ENCODE measurements at regions not wholly inside any gene's neighbourhood (a gene's known extent, or its start where the extent isn't known, plus 50 kb on each side); places are given as distances from the start of the nearest gene placed in this dataset.

DNA sequence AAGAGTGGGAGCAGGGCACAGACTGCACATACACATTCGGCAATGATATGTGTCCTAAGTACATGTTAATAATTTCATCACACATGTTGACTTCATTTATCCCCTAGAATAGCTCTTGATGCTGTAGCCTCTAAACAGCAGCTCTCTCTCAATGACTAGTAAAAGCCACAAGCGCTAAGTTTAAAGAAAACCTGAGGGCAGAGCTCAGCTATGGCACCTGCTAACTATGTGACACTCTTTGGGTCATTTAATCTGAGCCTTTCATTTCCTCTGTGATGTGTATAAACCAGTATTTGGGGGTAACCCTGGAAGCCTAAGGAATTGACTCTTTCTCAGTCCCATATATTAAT lies 140.6 kb upstream of the MOCS2 start:
- WGBS = 94% methylated on average over 2 of the region's 2 CpGs
- DNase-seq (ENCODE audit: low spot score) = no peak
- no peaks in the 10 kb centered on the region for H3K36me3 ChIP-seq
- no peaks in the 10 kb centered on the region for H3K4me1 ChIP-seq (replicated peaks)
- TF ChIP-seq POLR2AphosphoS5 (IDR thresholded peaks at IDR 0.05) (no peak), POLR2A (IDR thresholded peaks at IDR 0.05) (no peak)
- TF ChIP-seq, protein P1, sequence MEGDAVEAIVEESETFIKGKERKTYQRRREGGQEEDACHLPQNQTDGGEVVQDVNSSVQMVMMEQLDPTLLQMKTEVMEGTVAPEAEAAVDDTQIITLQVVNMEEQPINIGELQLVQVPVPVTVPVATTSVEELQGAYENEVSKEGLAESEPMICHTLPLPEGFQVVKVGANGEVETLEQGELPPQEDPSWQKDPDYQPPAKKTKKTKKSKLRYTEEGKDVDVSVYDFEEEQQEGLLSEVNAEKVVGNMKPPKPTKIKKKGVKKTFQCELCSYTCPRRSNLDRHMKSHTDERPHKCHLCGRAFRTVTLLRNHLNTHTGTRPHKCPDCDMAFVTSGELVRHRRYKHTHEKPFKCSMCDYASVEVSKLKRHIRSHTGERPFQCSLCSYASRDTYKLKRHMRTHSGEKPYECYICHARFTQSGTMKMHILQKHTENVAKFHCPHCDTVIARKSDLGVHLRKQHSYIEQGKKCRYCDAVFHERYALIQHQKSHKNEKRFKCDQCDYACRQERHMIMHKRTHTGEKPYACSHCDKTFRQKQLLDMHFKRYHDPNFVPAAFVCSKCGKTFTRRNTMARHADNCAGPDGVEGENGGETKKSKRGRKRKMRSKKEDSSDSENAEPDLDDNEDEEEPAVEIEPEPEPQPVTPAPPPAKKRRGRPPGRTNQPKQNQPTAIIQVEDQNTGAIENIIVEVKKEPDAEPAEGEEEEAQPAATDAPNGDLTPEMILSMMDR (IDR thresholded peaks at IDR 0.05) = no peak
- H3K9me3 ChIP-seq = no peaks in the 10 kb centered on the region
- no peaks in the 10 kb centered on the region for H3K27me3 ChIP-seq (replicated peaks; ENCODE audit: insufficient read depth)
- intact Hi-C loops (cut with DNase I) = loop anchor here (10.0 kb wide), 1 partner anchor 175 kb away; no protein-coding TSS in a partner anchor
- no peak overlapping the region for H3K27ac ChIP-seq
- no peak overlapping the region for H3K4me3 ChIP-seq

DNA sequence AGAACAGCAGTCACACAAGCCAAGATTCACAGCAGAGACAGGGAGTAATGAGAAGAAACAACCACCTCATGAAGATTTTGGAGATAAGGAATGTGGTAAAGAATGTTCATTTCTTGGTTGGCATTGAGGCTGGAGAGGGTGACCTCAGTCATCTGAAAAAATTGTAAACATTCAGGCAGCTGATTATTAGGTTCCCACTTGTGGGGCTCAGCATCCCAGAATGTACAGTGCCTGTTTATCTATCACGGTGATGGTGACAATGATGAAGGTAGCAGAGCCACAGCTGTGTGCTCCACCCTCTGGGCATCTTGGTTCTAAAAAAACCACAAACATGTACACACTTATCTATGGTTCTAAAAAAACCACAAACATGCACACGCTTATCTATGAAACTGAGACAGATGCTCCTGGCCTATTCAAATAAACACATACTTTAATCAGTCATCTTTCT lies 143.9 kb upstream of the MOCS2 start:
- H3K9me3 ChIP-seq = no peaks in the 10 kb centered on the region
- TF ChIP-seq POLR2A (IDR thresholded peaks at IDR 0.05) = no peak
- TF ChIP-seq, protein P1 (IDR thresholded peaks at IDR 0.05) = no peak
- TF ChIP-seq POLR2AphosphoS5 (IDR thresholded peaks at IDR 0.05) = no peak
- DNase-seq (ENCODE audit: low spot score) = no peak
- H3K4me3 ChIP-seq = no peak overlapping the region
- no peaks in the 10 kb centered on the region for H3K27me3 ChIP-seq (replicated peaks; ENCODE audit: insufficient read depth)
- intact Hi-C loops (cut with DNase I) = loop anchor here (10.0 kb wide), 1 partner anchor 171 kb away; no protein-coding TSS in a partner anchor
- no peaks in the 10 kb centered on the region for H3K4me1 ChIP-seq (replicated peaks)
- no peaks in the 10 kb centered on the region for H3K36me3 ChIP-seq
- WGBS = 40% methylated on average over 2 of the region's 2 CpGs
- no peak overlapping the region for H3K27ac ChIP-seq

DNA sequence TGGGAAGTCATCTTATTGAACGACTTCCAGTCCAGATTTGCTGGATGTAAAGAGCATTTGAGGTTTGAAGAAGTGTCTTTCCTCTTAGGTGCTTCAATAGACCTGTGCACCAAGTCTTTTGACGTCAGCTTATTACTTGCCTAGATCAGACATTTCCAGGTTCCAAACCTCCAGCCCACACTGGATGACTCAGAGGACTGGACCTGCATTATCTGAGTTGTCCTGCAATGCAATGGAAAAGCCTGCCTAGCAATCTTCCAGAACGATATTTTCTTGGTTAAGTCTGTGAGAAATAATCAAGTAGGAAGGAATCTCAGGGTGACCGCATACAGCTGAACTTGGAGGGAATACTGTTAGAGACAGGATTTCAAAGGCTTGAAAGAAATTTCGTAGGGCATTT lies 147.2 kb upstream of the MOCS2 start:
- no peaks in the 10 kb centered on the region for H3K36me3 ChIP-seq
- no peaks in the 10 kb centered on the region for H3K27me3 ChIP-seq (replicated peaks; ENCODE audit: insufficient read depth)
- H3K9me3 ChIP-seq = no peaks in the 10 kb centered on the region
- 71% methylated on average over 5 of the region's 5 CpGs for WGBS
- no peak for DNase-seq (ENCODE audit: low spot score)
- H3K4me3 ChIP-seq = no peak overlapping the region
- intact Hi-C loops (cut with DNase I) = loop anchor here (10.0 kb wide), 1 partner anchor 168 kb away; no protein-coding TSS in a partner anchor
- H3K4me1 ChIP-seq (replicated peaks) = no peaks in the 10 kb centered on the region
- TF ChIP-seq POLR2AphosphoS5 (IDR thresholded peaks at IDR 0.05) = no peak
- TF ChIP-seq POLR2A (IDR thresholded peaks at IDR 0.05) = no peak
- TF ChIP-seq, protein P1 (IDR thresholded peaks at IDR 0.05) = no peak
- H3K27ac ChIP-seq = no peak overlapping the region

DNA sequence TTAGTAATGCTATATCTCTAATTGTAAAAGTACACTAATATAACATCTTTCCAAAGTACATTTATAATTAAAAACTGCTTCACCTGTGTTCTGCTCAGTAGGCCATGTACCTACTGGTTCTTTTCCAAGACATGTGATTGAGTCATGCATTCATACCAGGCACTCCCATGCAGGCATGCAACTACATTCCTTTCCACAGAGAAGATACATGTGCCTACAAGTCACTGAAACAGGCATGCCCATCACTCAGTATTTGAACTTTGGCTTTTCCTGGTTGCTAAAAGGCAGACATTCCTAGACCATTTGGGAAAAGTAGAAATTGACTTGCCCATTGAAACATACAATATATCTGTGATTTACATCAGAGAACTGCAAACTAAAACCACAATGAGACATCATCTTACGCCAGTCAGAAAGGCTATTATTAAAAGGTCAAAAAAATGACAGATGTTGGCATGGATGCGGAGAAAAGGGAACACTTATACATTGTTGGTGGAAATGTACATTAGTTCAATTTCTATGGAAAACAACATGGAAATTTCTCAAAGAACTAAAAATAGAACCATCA lies 148.3 kb upstream of the MOCS2 start:
- Histone ChIP-seq H3K4me3 (no peak overlapping the region), H3K9me3 (no peaks in the 10 kb centered on the region), H3K4me1 (replicated peaks) (no peaks in the 10 kb centered on the region), H3K27me3 (replicated peaks; ENCODE audit: insufficient read depth) (no peaks in the 10 kb centered on the region), H3K27ac (no peak overlapping the region), H3K36me3 (no peaks in the 10 kb centered on the region)
- intact Hi-C loops (cut with DNase I) = loop anchor here (10.0 kb wide), 1 partner anchor 167 kb away; no protein-coding TSS in a partner anchor
- 90% methylated on average over 2 of the region's 2 CpGs for WGBS
- TF ChIP-seq POLR2AphosphoS5 (IDR thresholded peaks at IDR 0.05) (no peak), POLR2A (IDR thresholded peaks at IDR 0.05) (no peak)
- TF ChIP-seq, protein P1 (IDR thresholded peaks at IDR 0.05) = no peak
- no peak for DNase-seq (ENCODE audit: low spot score)

DNA sequence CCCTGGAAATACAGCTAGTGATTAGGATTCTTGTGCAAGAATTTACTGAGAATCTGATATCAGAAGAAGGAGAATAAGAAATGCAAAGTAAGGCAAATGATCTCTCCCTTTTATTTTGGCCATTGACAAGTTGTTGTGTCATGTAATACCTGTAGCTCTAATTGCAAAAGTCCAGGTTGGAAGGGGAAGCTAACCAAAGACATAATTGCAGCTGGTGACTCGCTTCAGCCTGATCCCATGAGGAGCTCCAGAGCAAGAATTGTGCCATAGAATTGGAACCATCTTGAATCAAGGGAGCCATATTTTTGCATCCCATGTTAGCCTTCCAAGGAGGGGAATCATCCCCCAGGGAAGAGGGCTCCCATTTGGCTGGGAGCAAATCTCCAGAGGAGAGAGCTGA lies 149.6 kb upstream of the MOCS2 start:
- intact Hi-C loops (cut with DNase I) = loop anchor here (10.0 kb wide), 1 partner anchor 166 kb away; no protein-coding TSS in a partner anchor
- 100% methylated on average over 1 of the region's 1 CpG for WGBS
- H3K4me1 ChIP-seq (replicated peaks) = no peaks in the 10 kb centered on the region
- H3K27ac ChIP-seq = no peak overlapping the region
- no peak for DNase-seq (ENCODE audit: low spot score)
- no peaks in the 10 kb centered on the region for H3K27me3 ChIP-seq (replicated peaks; ENCODE audit: insufficient read depth)
- H3K4me3 ChIP-seq = no peak overlapping the region
- TF ChIP-seq POLR2A (IDR thresholded peaks at IDR 0.05) = no peak
- TF ChIP-seq, protein P1 (IDR thresholded peaks at IDR 0.05) = no peak
- no peak for TF ChIP-seq POLR2AphosphoS5 (IDR thresholded peaks at IDR 0.05)
- no peaks in the 10 kb centered on the region for H3K36me3 ChIP-seq
- H3K9me3 ChIP-seq = no peaks in the 10 kb centered on the region

Measured in prostate gland (tissue), 2 donors.